Motor neuron (in vitro differentiated cells): ENCODE measurements at regions not wholly inside any gene's neighbourhood (a gene's known extent, or its start where the extent isn't known, plus 50 kb on each side); places are given as distances from the start of the nearest gene placed in this dataset.
"Not testable (repeated sequence)": the region's sequence is repeated elsewhere in the genome, so short reads cannot be mapped to it uniquely, and the experiment has no call there.

Experiments used
- ATAC-seq, 8 experiments: fragments of 200-7000 bp; cut with Tn5 transposase; replicated peaks in 6 of 8; 2 replicates each; pipeline ENCODE4 v1.8.0; 2021; ENCODE audit warnings: mild to moderate bottlenecking in 8 of 8, moderate library complexity in 8 of 8
- H3K27ac ChIP-seq, 2 donors: fragments of 250-450 bp; sonication (Bioruptor Pico); 2 replicates each; pipeline ENCODE4 v1.9.0; 2021; ENCODE audit warnings: antibody characterized with exemption in 2 of 2, mild to moderate bottlenecking in 2 of 2, moderate library complexity in 1 of 2
- H3K4me1 ChIP-seq, 2 donors: fragments of 250-450 bp; sonication (Bioruptor Pico); replicated peaks in 1 of 2; 2 replicates each; pipeline ENCODE4 v1.6.1; 2021; ENCODE audit warnings: antibody characterized with exemption in 2 of 2, mild to moderate bottlenecking in 2 of 2, moderate library complexity in 1 of 2
- H3K4me3 ChIP-seq, 5 donors: fragments of 250-450 bp; sonication (Bioruptor Pico); 2 replicates each; pipeline ENCODE4 v1.9.0; 2021; ENCODE audit warnings: antibody characterized with exemption in 5 of 5, mild to moderate bottlenecking in 5 of 5, moderate library complexity in 4 of 5
- WGBS, 10 experiments: fragments of 450-650 bp; shearing (Covaris generic); methylation state at CpG; one replicate each; pipeline ENCODE4 v1.0.0; 2022; 5-methylcytosine and 5-hydroxymethylcytosine counted together
- in situ Hi-C, 9 experiments: fragments of 400-800 bp; cut with MboI; loops; one replicate each; pipeline ENCODE4 v1.15.0; 2021; ENCODE audit warnings: low sequenced_read_pairs in 9 of 9, low pct_unique_long_range_greater_than_20kb in 2 of 9; ENCODE audit not compliant: unreplicated experiment in 9 of 9

DNA sequence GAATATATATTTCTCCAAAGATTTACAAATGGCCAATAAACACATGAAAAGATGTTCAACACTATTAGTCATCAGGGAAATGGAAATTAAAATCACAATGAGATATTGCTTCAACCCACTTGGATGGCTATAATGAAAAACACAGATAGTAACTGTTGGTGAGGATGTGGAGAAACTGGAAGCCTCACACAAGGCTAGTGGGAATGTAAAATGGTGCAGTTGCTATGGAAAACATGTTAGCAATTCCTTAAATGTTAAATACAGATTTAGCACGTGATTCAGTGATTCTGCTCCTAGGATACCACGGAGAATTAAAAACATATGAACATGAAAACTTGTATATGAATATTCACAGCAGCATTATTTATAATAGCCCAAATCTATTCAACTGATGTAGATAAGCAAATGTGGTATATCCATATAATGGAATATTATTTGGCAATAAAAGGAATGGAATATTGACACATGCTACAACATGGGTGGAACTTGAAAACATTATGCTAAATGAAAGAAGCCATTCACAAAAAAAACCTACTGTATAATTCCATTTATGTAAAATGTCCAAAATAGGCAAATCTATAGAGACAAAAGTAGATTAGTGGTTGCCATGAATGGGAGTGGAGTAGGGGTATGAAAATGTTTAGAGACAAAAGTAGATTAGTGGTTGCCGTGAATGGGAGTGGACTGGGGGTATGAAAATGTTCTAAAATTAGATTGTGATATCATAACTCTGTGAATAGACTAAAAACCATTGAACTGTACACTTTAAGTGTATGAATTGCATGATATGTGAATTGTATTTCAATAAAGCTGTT, 227.1 kb upstream of the DDHD1 start:
- peak in 3 of 8 experiments; percentile 82 to 90 (median 82) for ATAC-seq
- Histone ChIP-seq H3K4me3 (no peak overlapping the region), H3K4me1 (no peaks in the 10 kb centered on the region), H3K27ac (no peak overlapping the region)
- in situ Hi-C loops: no loop called here
- 0 to 100% (median 82%) methylated on average over 1 to 3 of the region's 3 CpGs; no CpG with 5 or more reads in 1 of the 10 experiments for WGBS, 10 experiments

DNA sequence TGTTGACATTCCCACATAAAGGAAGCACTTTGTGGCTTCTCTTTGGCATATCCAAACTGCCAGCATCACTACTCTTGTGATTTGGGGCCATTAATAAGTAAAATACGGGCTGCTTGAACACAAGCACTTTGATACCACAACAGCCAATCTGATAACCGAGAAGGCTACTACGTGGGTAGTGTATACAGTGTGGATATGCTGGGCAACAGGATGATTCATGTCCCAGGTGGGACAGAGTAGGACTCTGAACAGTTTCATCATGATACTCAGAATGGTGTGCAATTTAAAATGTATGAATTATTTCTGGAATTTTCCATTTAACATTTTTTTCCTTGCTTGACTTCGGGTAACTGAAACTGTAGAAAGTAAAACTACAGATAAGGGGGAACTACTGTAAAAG, 225.0 kb upstream of the DDHD1 start:
- Histone ChIP-seq H3K27ac (no peak overlapping the region), H3K4me3 (no peak overlapping the region), H3K4me1 (no peaks in the 10 kb centered on the region)
- in situ Hi-C loops: no loop called here
- 65 to 100% (median 88%) methylated on average over 1 to 4 of the region's 4 CpGs for WGBS, 10 experiments
- ATAC-seq: no peak

DNA sequence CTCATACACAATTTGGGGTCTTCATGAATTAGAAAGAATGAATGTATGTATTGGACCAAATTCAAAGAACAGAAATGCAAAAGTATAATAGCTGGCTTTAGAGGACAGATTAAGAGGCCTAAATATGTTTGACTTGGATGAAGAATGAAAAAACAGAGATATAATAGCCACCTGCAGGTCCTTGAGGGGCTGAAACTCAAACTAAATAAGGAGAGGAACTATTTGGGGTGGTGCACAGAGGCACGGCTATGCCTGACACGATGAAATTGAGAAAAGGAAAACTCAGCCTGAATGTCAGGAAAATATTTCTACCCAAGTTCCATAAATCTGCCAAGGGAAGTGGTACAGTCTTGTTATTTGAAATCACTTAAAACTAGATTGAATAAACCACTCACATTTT, 222.9 kb upstream of the DDHD1 start:
- WGBS, 10 experiments: 56 to 95% (median 80%) methylated on average over 1 to 2 of the region's 2 CpGs; no CpG with 5 or more reads in 1 of the 10 experiments
- H3K4me3 ChIP-seq: no peak overlapping the region
- ATAC-seq: no peak
- in situ Hi-C loops: no loop called here
- H3K27ac ChIP-seq: no peak overlapping the region
- H3K4me1 ChIP-seq: no peaks in the 10 kb centered on the region

DNA sequence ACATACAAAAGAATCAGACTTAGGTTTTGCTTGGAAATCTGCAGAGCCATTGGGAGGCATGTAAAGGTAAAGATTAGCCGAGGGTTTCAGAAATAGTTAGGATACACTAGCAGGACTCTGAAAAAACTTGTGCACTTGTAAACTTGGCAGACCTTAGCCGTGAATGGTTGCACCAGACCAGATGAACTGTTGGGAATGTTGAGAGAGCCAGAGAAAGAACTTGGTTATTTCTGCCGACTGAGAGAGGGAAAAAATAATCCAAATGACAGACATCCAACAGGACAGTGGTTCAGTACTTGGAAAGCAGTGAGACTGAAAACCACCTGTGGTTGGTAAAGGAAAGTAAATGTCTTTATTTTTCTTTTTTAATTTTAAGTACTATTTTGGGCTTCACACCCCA, 222.5 kb upstream of the DDHD1 start:
- no peaks in the 10 kb centered on the region for H3K4me1 ChIP-seq
- in situ Hi-C loops: no loop called here
- ATAC-seq: no peak
- H3K27ac ChIP-seq: no peak overlapping the region
- 32 to 100% (median 78%) methylated on average over 1 to 3 of the region's 3 CpGs for WGBS, 10 experiments
- H3K4me3 ChIP-seq: no peak overlapping the region

DNA sequence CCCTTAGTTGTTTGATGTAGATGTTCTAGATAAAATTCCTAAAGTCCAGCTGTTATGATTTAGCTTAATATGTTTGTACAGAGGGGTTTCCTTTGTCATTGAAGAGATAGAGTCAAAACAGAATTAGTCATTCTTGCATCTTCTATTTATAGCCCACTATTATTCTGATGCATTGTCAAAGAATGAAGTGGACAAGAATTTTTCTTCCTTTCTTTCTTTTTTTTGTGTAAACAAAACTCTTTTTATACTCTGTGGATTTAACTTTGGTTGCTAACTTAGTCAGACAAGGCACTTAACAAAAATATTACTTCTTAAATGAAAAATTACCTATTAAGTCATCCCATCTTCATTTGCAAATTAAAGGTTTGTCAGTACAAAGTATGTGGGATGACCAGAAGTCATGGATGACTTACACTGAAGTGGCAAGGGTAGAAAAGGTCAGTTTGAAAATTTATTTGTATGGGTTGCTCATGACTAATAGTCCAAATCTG, 215.6 kb upstream of the DDHD1 start:
- no peaks in the 10 kb centered on the region for H3K4me1 ChIP-seq
- ATAC-seq: peak in 6 of 8 experiments; percentile 24 to 83 (median 64)
- in situ Hi-C loops: no loop called here
- H3K27ac ChIP-seq: no peak overlapping the region
- no peak overlapping the region for H3K4me3 ChIP-seq

DNA sequence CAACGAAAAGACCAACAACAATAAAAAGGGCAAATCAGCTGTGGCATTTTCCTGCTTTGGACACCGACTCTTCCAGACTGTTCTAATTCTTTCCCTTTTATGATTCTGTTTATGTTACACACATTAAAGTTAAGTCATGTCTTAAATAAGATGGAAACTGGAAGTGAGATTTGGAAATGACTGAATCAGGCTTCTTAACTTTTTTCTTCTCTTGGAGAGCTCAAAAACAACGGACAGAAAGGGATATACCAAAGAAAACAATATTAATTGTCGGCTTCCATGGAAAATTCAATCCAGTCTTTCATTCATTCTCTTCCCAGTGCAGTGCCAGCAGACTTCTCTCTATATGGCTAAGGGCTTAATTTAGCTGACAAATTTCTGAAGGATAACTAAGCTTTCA, 214.9 kb upstream of the DDHD1 start:
- H3K27ac ChIP-seq: no peak overlapping the region
- no peaks in the 10 kb centered on the region for H3K4me1 ChIP-seq
- in situ Hi-C loops: no loop called here
- H3K4me3 ChIP-seq: no peak overlapping the region
- 0 to 92% (median 75%) methylated on average over 2 to 4 of the region's 4 CpGs for WGBS, 10 experiments
- no peak for ATAC-seq

DNA sequence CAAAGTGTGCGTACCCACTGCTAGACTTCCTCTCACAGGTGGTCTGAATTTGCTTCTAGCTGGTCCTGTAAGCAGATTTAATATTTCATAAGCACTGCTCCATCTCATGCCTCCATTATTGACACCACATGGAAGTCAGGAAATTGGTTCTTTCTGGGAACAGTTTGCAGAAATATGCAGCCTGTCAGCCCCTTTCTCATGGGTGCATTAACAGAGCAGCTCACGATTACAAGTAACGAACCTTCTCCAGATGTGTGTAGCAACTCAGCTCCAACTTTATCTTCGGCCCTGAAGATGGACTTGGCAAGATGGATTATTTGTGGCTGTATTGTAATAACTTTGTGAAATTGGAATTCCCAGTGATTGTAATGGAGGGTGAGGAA, 214.5 kb upstream of the DDHD1 start:
- ATAC-seq: peak in 3 of 8 experiments; percentile 3 to 59 (median 26)
- in situ Hi-C loops: no loop called here

DNA sequence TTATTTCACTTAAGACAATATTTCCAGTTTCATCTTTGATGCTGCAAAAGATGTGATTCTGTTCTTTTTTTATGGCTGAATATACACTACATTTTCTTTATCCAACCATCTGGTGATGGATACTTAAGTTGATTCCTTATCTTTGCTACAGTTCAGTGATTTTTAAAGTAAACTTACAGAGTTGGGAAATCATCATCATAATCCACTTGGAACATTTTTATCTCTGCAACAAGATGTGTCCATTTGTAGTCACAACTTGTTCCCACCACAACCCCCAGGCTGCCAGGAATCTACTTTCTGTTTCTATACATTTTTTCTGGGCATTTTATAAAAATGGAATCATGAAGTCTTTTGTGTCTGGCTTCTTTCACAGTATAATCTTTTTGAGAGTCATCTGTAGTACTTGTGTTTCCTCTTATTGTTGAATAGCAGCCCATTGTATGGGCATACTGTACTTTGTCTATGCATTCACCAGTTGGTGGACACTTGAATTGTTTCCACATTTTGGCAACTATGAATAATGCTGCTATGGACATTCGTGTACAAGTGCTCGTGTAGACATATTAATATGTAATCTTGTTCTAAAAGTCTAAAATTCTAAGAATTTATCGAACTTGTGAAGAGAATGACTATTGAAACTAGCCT, 212.5 kb upstream of the DDHD1 start:
- ATAC-seq: no peak
- H3K4me1 ChIP-seq: no peaks in the 10 kb centered on the region
- H3K4me3 ChIP-seq: no peak overlapping the region
- 6 to 100% (median 89%) methylated on average over 1 to 3 of the region's 3 CpGs; no CpG with 5 or more reads in 1 of the 10 experiments for WGBS, 10 experiments
- in situ Hi-C loops: no loop called here
- H3K27ac ChIP-seq: no peak overlapping the region

More for the DNA sequence above, 214.5 kb upstream of the DDHD1 start:
- Histone ChIP-seq H3K4me3 (no peak overlapping the region), H3K4me1 (no peaks in the 10 kb centered on the region), H3K27ac (no peak overlapping the region)
- 0 to 90% (median 73%) methylated on average over 2 to 4 of the region's 4 CpGs; no CpG with 5 or more reads in 5 of the 10 experiments for WGBS, 10 experiments

DNA sequence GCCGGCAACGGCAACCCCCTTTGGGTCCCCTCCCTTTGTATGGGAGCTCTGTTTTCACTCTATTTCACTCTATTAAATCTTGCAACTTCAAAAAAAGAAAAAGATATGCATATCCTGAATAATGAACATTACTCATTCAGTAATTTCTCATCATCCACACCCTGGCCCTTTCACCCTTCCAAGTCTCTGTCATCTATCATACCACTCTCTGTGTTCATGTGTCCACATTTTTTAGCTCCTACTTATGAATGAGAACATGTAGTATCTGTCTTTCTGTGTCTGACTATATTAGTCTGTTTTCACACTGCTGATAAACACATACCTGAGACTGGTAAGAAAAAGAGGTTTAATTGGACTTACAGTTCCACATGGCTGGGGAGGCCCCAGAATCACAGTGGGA, 209.8 kb upstream of the DDHD1 start:
- H3K4me3 ChIP-seq, H3K27ac ChIP-seq, H3K4me1 ChIP-seq, in situ Hi-C loops: not testable (repeated sequence)
- no CpG with 5 or more reads among the region's 2 CpGs for WGBS, 10 experiments
- peak in 3 of 8 experiments; percentile 41 to 94 (median 92) for ATAC-seq

DNA sequence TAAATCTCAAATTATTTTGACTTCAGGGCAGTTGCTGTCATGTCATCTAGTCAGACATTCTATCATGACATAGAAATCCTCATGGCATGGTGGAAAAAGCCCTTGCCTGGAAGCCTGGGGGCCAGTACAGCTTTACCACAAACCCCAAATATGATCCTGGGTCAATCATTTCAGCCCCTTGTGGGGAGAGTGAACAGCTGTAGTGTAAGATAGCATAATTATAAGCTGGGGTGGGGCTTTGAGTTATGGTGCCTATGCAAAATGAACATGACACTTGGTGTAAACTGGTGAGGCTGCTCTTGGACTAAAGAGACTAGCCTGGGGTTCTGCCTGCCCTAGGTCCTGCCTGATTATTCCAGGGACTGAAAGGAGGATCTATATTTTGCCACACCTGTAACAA, 207.7 kb upstream of the DDHD1 start:
- no peak overlapping the region for H3K27ac ChIP-seq
- in situ Hi-C loops: no loop called here
- no peaks in the 10 kb centered on the region for H3K4me1 ChIP-seq
- peak in 3 of 8 experiments; percentile 39 to 52 (median 47) for ATAC-seq
- no peak overlapping the region for H3K4me3 ChIP-seq

DNA sequence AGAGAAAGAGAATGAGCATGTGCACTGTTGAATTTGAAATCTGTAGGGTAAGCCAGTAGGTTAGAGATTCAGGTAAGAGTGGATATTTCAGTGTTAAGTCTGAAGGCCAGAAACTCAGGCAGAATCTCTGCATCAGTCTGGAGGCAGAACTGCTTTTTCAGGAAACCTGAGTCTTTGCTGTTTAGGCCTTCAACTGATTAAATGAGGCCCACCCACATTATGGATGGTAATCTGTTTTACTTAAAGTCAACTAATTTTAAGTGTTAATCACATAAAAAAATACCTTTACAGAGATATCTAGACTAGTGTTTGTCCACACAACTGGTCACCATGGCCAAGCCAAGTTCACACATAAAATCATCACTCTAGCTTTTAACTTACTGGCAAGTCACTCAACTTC, 205.0 kb upstream of the DDHD1 start:
- ATAC-seq: no peak
- Histone ChIP-seq H3K4me1 (no peaks in the 10 kb centered on the region), H3K27ac (no peak overlapping the region), H3K4me3 (no peak overlapping the region)
- in situ Hi-C loops: no loop called here

DNA sequence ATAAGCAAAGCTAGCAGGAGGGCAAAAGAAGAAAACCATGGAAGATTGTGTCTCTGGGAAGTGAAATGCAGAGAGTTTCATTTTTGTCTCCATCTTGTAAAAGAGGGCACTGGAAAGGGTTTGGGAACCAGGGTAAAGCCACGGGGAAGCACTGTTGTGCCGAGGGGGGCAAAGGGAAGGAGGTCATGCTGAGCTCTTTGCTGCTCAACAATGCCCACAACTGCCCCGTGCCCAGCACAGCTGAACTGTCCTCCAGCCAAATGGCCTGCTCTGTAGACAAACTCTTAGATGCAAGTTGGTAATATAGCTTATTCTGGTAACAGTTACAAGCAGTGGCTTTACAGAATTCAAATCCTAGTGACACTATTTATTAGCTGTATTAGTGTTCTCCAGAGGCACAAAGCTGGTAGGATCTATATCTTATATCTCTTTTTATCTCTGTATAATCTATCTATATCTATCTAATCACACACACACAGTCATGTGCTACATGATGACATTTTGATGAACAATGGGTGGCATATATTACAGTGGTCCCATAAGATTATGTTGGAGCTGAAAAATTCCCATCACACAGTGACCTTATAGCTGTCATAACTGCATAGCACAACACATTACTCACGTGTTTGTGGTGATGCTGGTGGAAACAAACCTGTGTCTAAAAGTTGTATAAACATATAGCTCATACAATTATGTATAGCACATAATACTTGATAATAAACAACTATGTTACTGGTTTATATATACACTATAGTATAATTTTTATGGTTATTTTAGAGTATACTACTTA, 203.4 kb upstream of the DDHD1 start:
- H3K27ac ChIP-seq: no peak overlapping the region
- H3K4me3 ChIP-seq: no peak overlapping the region
- no peaks in the 10 kb centered on the region for H3K4me1 ChIP-seq
- 29 to 93% (median 57%) methylated on average over 1 to 4 of the region's 4 CpGs; no CpG with 5 or more reads in 1 of the 10 experiments for WGBS, 10 experiments
- in situ Hi-C loops: no loop called here
- no peak for ATAC-seq

DNA sequence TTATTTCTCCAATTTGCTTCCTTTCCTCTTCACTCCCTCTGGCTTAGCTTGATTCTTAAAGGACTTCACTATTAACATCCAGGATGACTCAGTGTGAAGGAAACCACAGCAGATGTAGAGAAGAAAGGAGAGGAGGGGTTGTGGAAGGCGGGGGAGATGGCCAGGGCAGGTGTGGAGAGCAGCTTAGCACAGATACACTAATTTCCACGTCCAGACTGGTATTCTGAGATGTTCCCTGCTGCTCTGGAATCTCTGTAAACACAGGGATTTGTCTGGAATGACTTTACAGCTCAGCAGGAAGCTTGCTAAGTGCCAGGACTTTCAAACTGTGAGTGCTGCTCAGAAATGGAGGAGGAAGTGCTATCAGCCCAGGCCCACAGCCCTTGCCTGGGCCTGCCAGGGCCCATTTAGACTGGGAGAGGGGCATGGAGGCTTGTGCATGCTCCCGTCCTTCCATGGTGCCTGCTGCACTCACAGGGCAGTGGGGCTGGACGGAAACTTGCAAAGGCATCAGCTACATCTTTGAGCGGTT, 202.5 kb upstream of the DDHD1 start:
- no peak overlapping the region for H3K4me3 ChIP-seq
- WGBS, 10 experiments: 17 to 100% (median 64%) methylated on average over 1 to 5 of the region's 5 CpGs; no CpG with 5 or more reads in 4 of the 10 experiments
- in situ Hi-C loops: no loop called here
- peak in 3 of 8 experiments; percentile 71 to 93 (median 93) for ATAC-seq
- no peaks in the 10 kb centered on the region for H3K4me1 ChIP-seq
- no peak overlapping the region for H3K27ac ChIP-seq
